ENCODE measurements at regions not wholly inside any gene's neighbourhood (a gene's known extent, or its start where the extent isn't known, plus 50 kb on each side); places are given as distances from the start of the nearest gene placed in this dataset.

- H3K9me3 ChIP-seq (ENCODE audit: control insufficient read depth, insufficient read depth, low read depth, low read length) = no peaks in the 10 kb centered on the region
- CTCF ChIA-PET = interaction anchor here (0.7 kb wide), 2 partner anchors 15 to 163 kb away, joined by 3 to 7 read pairs; no protein-coding TSS in a partner anchor
- no peak for TF ChIP-seq ZNF558 (tag by site-specific recombination; IDR thresholded peaks at IDR 0.05)
- TF ChIP-seq HOXD13 (CRISPR knock-in tag; IDR thresholded peaks at IDR 0.05; ENCODE audit: borderline replicate concordance) = no peak
- no peak for TF ChIP-seq ZSCAN18 (tag by site-specific recombination; IDR thresholded peaks at IDR 0.05)
- no peak for TF ChIP-seq ZBTB7A (tag by site-specific recombination; IDR thresholded peaks at IDR 0.05; ENCODE audit: low read depth)
- no peak for TF ChIP-seq ZNF2 (tag by site-specific recombination; IDR thresholded peaks at IDR 0.05)
- TF ChIP-seq, protein P1, sequence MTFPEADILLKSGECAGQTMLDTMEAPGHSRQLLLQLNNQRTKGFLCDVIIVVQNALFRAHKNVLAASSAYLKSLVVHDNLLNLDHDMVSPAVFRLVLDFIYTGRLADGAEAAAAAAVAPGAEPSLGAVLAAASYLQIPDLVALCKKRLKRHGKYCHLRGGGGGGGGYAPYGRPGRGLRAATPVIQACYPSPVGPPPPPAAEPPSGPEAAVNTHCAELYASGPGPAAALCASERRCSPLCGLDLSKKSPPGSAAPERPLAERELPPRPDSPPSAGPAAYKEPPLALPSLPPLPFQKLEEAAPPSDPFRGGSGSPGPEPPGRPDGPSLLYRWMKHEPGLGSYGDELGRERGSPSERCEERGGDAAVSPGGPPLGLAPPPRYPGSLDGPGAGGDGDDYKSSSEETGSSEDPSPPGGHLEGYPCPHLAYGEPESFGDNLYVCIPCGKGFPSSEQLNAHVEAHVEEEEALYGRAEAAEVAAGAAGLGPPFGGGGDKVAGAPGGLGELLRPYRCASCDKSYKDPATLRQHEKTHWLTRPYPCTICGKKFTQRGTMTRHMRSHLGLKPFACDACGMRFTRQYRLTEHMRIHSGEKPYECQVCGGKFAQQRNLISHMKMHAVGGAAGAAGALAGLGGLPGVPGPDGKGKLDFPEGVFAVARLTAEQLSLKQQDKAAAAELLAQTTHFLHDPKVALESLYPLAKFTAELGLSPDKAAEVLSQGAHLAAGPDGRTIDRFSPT (tag by site-specific recombination; IDR thresholded peaks at IDR 0.05) = no peak
- no peak for TF ChIP-seq ZNF747 (tag by site-specific recombination; IDR thresholded peaks at IDR 0.05)
- no peak for TF ChIP-seq ZNF654 (tag by site-specific recombination; IDR thresholded peaks at IDR 0.05; ENCODE audit: low read depth)
- TF ChIP-seq ZNF121 (tag by site-specific recombination; IDR thresholded peaks at IDR 0.05) = no peak
- no peak for TF ChIP-seq ZNF302 (tag by site-specific recombination; IDR thresholded peaks at IDR 0.05; ENCODE audit: low read depth)
- no peak for TF ChIP-seq ZNF791 (tag by site-specific recombination; IDR thresholded peaks at IDR 0.05)
- TF ChIP-seq SALL2 (tag by site-specific recombination; IDR thresholded peaks at IDR 0.05; ENCODE audit: borderline replicate concordance) = no peak
- TF ChIP-seq SP2 (tag by site-specific recombination; IDR thresholded peaks at IDR 0.05) = no peak
- TF ChIP-seq KLF16 (tag by site-specific recombination; IDR thresholded peaks at IDR 0.05) = no peak
- TF ChIP-seq ATF2 (tag by site-specific recombination; IDR thresholded peaks at IDR 0.05; ENCODE audit: low read depth) = no peak
- TF ChIP-seq SP3 (tag by site-specific recombination; IDR thresholded peaks at IDR 0.05) = no peak
- TF ChIP-seq ZNF837 (tag by site-specific recombination; IDR thresholded peaks at IDR 0.05) = no peak
These were observed 524.4 kb downstream of the SLC16A7 start for GRCh38 chr12:60120199-60120598.

GRCh38 chr12:60123557-60123956 lies 527.7 kb downstream of the SLC16A7 start:
- Histone ChIP-seq H3K4me3 (ENCODE audit: low read depth, low read length) (no peak overlapping the region), H3K27ac (ENCODE audit: extremely low read depth, low read depth, low read length) (no peak overlapping the region), H3K4me1 (ENCODE audit: control insufficient read depth, insufficient read depth, low read length) (no peaks in the 10 kb centered on the region), H3K9me3 (ENCODE audit: control insufficient read depth, insufficient read depth, low read depth, low read length) (no peaks in the 10 kb centered on the region), H3K36me3 (ENCODE audit: control insufficient read depth in 2 of 2, insufficient read depth in 1 of 2, low read length in 2 of 2) (no peaks in the 10 kb centered on the region)
- ChIA-PET CTCF (interaction anchor here (0.7 kb wide), 1 partner anchor 190 kb away, joined by 3 read pairs; no protein-coding TSS in a partner anchor), POLR2A (no interaction called here)
- TF ChIP-seq, protein P2, sequence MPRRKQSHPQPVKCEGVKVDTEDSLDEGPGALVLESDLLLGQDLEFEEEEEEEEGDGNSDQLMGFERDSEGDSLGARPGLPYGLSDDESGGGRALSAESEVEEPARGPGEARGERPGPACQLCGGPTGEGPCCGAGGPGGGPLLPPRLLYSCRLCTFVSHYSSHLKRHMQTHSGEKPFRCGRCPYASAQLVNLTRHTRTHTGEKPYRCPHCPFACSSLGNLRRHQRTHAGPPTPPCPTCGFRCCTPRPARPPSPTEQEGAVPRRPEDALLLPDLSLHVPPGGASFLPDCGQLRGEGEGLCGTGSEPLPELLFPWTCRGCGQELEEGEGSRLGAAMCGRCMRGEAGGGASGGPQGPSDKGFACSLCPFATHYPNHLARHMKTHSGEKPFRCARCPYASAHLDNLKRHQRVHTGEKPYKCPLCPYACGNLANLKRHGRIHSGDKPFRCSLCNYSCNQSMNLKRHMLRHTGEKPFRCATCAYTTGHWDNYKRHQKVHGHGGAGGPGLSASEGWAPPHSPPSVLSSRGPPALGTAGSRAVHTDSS (tag by site-specific recombination; IDR thresholded peaks at IDR 0.05) = no peak
- TF ChIP-seq, protein P3, sequence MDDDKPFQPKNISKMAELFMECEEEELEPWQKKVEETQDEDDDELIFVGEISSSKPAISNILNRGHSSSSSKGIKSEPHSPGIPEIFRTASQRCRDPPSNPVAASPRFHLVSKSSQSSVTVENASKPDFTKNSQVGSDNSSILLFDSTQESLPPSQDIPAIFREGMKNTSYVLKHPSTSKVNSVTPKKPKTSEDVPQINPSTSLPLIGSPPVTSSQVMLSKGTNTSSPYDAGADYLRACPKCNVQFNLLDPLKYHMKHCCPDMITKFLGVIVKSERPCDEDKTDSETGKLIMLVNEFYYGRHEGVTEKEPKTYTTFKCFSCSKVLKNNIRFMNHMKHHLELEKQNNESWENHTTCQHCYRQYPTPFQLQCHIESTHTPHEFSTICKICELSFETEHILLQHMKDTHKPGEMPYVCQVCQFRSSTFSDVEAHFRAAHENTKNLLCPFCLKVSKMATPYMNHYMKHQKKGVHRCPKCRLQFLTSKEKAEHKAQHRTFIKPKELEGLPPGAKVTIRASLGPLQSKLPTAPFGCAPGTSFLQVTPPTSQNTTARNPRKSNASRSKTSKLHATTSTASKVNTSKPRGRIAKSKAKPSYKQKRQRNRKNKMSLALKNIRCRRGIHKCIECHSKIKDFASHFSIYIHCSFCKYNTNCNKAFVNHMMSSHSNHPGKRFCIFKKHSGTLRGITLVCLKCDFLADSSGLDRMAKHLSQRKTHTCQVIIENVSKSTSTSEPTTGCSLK (tag by site-specific recombination; IDR thresholded peaks at IDR 0.05) = no peak
- TF ChIP-seq TCF7L2 (IDR thresholded peaks at IDR 0.05; ENCODE audit: borderline replicate concordance, low read depth, low read length) (no peak), ZNF639 (tag by site-specific recombination; IDR thresholded peaks at IDR 0.05) (no peak), ZNF248 (tag by site-specific recombination; IDR thresholded peaks at IDR 0.05) (no peak), MYNN (tag by site-specific recombination; IDR thresholded peaks at IDR 0.05; ENCODE audit: borderline replicate concordance) (no peak)
- TF ChIP-seq, protein P4, sequence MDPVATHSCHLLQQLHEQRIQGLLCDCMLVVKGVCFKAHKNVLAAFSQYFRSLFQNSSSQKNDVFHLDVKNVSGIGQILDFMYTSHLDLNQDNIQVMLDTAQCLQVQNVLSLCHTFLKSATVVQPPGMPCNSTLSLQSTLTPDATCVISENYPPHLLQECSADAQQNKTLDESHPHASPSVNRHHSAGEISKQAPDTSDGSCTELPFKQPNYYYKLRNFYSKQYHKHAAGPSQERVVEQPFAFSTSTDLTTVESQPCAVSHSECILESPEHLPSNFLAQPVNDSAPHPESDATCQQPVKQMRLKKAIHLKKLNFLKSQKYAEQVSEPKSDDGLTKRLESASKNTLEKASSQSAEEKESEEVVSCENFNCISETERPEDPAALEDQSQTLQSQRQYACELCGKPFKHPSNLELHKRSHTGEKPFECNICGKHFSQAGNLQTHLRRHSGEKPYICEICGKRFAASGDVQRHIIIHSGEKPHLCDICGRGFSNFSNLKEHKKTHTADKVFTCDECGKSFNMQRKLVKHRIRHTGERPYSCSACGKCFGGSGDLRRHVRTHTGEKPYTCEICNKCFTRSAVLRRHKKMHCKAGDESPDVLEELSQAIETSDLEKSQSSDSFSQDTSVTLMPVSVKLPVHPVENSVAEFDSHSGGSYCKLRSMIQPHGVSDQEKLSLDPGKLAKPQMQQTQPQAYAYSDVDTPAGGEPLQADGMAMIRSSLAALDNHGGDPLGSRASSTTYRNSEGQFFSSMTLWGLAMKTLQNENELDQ (tag by site-specific recombination; IDR thresholded peaks at IDR 0.05; ENCODE audit: low read depth) = no peak

More at GRCh38 chr12:60120199-60120598, 524.4 kb downstream of the SLC16A7 start:
- H3K4me1 ChIP-seq (ENCODE audit: control insufficient read depth, insufficient read depth, low read length) = no peaks in the 10 kb centered on the region
- no peak overlapping the region for H3K27ac ChIP-seq (ENCODE audit: extremely low read depth, low read depth, low read length)
- H3K36me3 ChIP-seq (ENCODE audit: control insufficient read depth in 2 of 2, insufficient read depth in 1 of 2, low read length in 2 of 2) = no peaks in the 10 kb centered on the region
- no peak overlapping the region for H3K4me3 ChIP-seq (ENCODE audit: low read depth, low read length)
- POLR2A ChIA-PET = no interaction called here

Measured in HEK293 (cell line).